GM12875 (cell line): ENCODE measurements at regions not wholly inside any gene's neighbourhood (a gene's known extent, or its start where the extent isn't known, plus 50 kb on each side); places are given as distances from the start of the nearest gene placed in this dataset.
"Not testable (repeated sequence)": the region's sequence is repeated elsewhere in the genome, so short reads cannot be mapped to it uniquely, and the experiment has no call there.

Experiments used
- H3K4me3 ChIP-seq: one replicate; pipeline ENCODE4 v1.5.1; 2011; ENCODE audit warnings: low read depth, low read length, control low read depth
- TF ChIP-seq, protein P1 (sequence below): IDR thresholded peaks from 2 replicates; pipeline ENCODE4 v1.5.1; 2011; ENCODE audit warnings: low read depth, mild to moderate bottlenecking, control low read depth, inconsistent platforms, low read length, moderate library complexity, borderline replicate concordance; ENCODE audit not compliant: insufficient read depth

DNA sequence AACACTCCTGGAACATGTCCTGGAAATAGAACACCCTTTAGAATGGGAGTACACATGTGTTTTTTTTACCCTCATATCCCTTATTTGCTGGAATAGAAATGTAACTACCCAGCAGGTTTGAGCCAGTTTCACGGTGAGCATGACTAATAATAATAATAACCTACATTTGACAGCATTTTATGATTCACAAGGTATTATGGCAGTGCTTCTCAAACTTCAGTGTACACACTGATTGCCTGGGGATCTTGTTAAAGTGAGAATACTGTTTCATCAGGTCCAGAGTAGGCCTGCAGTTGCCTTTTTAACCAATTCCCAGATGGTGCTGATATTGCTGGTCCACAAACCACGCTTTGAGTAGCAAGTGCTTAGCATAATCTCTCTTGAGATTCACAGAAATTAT, 63.9 kb downstream of the NFKBIZ start:
- TF ChIP-seq, protein P1, sequence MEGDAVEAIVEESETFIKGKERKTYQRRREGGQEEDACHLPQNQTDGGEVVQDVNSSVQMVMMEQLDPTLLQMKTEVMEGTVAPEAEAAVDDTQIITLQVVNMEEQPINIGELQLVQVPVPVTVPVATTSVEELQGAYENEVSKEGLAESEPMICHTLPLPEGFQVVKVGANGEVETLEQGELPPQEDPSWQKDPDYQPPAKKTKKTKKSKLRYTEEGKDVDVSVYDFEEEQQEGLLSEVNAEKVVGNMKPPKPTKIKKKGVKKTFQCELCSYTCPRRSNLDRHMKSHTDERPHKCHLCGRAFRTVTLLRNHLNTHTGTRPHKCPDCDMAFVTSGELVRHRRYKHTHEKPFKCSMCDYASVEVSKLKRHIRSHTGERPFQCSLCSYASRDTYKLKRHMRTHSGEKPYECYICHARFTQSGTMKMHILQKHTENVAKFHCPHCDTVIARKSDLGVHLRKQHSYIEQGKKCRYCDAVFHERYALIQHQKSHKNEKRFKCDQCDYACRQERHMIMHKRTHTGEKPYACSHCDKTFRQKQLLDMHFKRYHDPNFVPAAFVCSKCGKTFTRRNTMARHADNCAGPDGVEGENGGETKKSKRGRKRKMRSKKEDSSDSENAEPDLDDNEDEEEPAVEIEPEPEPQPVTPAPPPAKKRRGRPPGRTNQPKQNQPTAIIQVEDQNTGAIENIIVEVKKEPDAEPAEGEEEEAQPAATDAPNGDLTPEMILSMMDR = no peak
- H3K4me3 ChIP-seq = no peak overlapping the region

DNA sequence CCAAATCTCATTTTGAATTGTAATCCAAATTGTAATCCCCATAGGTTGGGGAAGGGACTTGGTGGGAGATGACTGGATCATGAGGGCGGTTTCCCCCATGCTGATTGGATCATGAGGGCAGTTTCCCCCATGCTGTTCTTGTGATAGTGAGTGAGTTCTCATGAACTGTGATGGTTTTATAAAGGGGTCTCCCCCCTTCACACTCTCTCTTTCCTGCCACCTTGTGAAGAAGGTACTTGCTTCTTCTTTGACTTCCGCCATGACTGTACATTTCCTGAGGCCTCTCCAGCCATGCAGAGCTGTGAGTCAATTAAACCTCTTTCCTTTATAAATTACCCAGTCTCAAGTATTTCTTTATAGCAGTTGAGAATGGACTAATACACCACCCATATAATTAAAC, 68.4 kb downstream of the NFKBIZ start:
- H3K4me3 ChIP-seq = not testable (repeated sequence)

DNA sequence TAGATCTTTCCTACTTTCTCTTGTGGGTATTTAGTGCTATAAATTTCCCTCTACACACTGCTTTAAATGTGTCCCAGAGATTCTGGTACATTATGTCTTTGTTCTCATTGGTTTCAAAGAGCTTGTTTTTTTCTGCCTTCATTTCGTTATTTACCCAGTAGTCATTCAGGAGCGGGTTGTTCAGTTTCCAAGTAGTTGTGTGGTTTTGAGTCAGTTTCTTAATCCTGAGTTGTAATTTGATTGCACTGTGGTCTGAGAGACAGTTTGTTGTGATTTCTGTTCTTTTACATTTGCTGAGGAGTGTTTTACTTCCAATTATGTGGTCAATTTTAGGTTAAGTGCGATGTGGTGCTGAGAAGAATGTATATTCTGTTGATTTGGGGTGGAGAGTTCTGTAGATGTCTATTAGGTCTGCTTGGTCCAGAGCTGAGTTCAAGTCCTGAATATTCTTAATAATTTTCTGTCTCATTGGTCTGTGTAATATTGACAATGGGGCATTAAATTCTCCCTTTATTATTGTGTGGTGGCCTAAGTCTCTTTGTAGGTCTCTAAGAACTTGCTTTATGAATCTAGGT, 72.9 kb downstream of the NFKBIZ start:
- H3K4me3 ChIP-seq = not testable (repeated sequence)

DNA sequence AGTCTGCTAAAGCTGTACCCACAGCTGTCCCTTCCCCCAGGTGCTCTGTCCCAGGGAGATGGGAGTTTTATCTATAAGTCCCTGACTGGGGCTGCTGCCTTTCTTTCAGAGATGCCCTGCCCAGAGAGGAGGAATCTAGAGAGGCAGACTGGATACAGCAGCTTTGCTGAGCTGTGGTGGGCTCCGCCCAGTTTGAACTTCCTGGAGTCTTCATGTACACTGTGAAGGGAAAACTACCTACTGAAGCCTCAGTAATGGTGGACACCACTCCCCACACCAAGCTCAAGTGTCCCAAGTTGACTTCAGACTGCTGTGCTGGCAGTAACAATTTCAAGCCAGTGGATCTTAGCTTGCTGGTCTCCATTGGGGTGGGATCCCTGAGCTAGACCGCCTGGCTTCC, 75.3 kb downstream of the NFKBIZ start:
- not testable (repeated sequence) for H3K4me3 ChIP-seq

DNA sequence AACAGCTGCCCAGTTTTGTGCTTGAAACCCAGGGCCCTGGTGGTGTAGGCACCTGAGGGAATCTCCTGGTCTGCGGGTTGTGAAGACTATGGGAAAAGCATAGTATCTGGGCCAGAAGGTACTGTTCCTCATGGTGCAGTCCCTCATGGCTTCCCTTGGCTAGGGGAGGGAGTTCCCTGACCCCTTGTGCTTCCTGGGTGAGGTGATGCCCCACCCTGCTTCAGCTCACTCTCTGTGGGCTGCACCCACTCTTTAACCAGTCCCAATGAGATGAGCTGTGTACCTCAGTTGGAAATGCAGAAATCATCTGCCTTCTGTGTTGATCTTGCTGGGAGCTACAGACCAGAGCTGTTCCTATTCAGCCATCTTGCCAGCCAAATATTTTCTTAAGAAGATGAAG, 75.8 kb downstream of the NFKBIZ start:
- not testable (repeated sequence) for H3K4me3 ChIP-seq

DNA sequence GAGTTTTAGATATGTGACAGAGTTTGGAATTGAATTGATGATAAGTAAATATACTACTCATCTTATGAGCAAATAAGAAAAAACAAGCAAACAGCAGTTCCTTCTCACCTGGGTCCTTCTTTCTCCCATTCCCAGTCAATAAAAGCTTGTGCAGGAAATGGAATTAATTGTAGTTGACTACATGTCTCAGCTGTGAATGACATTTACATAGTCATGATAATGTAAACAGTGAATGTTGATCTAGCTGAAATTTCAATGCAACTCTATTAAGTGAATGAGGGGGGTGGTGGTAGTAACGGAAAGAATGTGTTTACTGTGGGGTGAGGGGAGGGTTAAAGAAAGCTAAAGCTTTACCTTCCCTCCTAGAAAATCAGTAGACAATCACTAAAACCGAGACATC, 76.2 kb downstream of the NFKBIZ start:
- TF ChIP-seq, protein P1 = no peak
- H3K4me3 ChIP-seq = no peak overlapping the region

DNA sequence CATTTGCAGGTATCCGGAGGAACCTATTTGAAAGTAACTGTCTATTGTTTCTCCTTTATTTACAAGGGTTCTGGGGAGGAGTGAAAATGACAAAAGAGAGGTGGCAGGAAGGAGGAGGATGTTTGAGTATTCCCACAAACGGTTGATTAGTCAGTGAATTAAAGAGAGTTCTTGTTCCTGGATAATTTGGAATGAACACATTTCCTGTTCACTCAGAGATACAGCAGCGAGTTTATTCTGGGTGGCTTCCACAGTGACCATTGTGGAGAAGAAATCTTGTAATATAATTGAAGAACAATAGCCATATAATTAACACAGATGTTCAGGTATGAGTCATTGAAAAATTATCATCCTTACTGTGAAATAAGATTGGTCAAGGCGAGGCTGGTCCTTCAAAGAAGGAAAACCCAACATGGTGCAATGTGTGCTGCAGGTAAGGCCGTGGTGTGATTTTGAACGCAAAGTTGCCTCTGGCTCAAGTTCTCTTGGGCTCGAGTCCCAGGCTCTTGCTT, 77.3 kb downstream of the NFKBIZ start:
- TF ChIP-seq, protein P1 = no peak
- H3K4me3 ChIP-seq = no peak overlapping the region

DNA sequence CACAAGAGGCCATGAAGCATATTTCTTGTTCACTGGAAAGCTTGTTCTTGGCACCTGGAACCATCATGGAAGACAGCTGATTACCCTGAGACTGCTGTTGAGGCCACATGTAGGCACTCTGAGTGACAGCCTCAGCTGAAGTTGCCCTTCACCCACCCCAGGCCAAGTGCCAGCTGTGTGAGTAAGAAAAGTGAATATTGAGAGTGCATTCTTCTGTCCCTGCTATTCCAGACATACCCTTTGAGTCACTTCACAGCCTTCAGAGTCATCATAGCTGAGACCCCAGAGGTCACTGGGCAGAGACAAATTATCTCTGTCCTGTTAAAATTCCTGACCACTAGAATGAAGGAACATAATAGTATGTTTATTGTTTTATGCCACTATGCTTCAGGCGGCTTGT, 79.6 kb downstream of the NFKBIZ start:
- TF ChIP-seq, protein P1 = no peak
- H3K4me3 ChIP-seq = no peak overlapping the region

DNA sequence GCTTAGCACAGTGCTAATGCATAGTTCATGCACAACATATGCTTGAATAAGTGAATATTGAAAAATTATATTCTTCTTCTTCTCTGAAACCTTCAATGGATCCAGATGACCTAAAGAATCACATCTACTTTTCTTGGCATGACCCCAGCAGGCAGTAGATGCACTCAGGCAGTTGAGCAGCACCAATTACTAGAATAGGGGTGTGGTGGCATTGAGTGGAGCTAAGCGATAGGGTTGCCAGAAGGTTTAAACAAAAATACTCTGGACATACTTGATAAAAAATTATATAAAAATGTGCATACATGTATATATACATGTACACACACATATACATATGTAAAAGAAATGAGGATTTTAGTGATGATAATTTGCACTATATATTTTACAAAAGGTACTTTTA, 81.8 kb downstream of the NFKBIZ start:
- TF ChIP-seq, protein P1 = no peak
- no peak overlapping the region for H3K4me3 ChIP-seq
